Nephron progenitor cell (in vitro differentiated cells): ENCODE measurements at regions not wholly inside any gene's neighbourhood (a gene's known extent, or its start where the extent isn't known, plus 50 kb on each side); places are given as distances from the start of the nearest gene placed in this dataset.
"Not testable (repeated sequence)": the region's sequence is repeated elsewhere in the genome, so short reads cannot be mapped to it uniquely, and the experiment has no call there.

Source experiments
- DNase-seq: peaks from one replicate; pipeline ENCODE4 v3.0.0; 2021
- H3K27ac Mint-ChIP-seq: 2 replicates; pipeline ENCODE4 v1.8.0; 2021; ENCODE audit warnings: mild to moderate bottlenecking, moderate library complexity, mixed read lengths
- H3K27me3 Mint-ChIP-seq: 2 replicates; pipeline ENCODE4 v1.8.0; 2021; ENCODE audit warnings: mild to moderate bottlenecking, low read depth, mixed read lengths; ENCODE audit not compliant: poor library complexity
- H3K36me3 Mint-ChIP-seq: 2 replicates; pipeline ENCODE4 v1.8.0; 2021; ENCODE audit warnings: low read depth, mixed read lengths
- H3K4me1 Mint-ChIP-seq: 2 replicates; pipeline ENCODE4 v1.8.0; 2021; ENCODE audit warnings: mixed read lengths
- H3K4me3 Mint-ChIP-seq: 2 replicates; pipeline ENCODE4 v1.8.0; 2021; ENCODE audit warnings: mild to moderate bottlenecking, moderate library complexity, mixed read lengths
- H3K9me3 Mint-ChIP-seq: 2 replicates; pipeline ENCODE4 v1.8.0; 2021; ENCODE audit warnings: mild to moderate bottlenecking, moderate library complexity, mixed read lengths
- TF ChIP-seq, protein P1 (sequence below): fragments of 200-600 bp; sonication (generic); IDR thresholded peaks from 2 replicates; pipeline ENCODE4 v1.5.0; 2021; ENCODE audit warnings: antibody characterized with exemption

DNA sequence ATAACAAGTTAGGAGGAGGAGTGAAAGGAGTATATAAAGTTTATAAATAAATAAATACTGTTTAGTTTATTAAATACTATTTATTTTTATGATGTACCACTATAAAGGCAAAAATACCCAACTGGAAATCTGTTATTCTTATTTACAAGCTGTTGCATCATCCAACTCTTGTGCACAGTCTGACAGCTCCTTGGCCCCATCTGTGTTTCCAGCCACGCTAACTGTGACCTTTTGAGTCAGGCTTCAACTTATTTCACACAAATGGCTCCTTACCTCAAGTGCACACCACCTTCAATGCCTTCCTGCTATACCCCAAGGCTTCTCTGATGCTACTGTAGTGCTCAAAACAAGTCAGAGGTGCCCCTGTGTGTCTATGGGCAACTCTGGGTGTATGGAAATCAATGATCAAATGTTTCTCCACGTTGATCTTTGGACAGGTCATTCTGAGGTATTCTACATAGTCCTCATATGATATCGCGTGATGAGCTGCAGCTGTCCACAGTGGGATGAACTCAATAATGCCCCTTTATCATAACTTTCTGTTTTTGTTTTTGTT is 303.2 kb upstream of the GRAMD2B start:
- Mint-ChIP-seq H3K27ac (no peak overlapping the region), H3K9me3 (no peaks in the 10 kb centered on the region), H3K27me3 (no peaks in the 10 kb centered on the region), H3K4me1 (peaks cover 42% of the 10 kb centered on the region), H3K4me3 (no peak overlapping the region), H3K36me3 (no peaks in the 10 kb centered on the region)
- TF ChIP-seq, protein P1, sequence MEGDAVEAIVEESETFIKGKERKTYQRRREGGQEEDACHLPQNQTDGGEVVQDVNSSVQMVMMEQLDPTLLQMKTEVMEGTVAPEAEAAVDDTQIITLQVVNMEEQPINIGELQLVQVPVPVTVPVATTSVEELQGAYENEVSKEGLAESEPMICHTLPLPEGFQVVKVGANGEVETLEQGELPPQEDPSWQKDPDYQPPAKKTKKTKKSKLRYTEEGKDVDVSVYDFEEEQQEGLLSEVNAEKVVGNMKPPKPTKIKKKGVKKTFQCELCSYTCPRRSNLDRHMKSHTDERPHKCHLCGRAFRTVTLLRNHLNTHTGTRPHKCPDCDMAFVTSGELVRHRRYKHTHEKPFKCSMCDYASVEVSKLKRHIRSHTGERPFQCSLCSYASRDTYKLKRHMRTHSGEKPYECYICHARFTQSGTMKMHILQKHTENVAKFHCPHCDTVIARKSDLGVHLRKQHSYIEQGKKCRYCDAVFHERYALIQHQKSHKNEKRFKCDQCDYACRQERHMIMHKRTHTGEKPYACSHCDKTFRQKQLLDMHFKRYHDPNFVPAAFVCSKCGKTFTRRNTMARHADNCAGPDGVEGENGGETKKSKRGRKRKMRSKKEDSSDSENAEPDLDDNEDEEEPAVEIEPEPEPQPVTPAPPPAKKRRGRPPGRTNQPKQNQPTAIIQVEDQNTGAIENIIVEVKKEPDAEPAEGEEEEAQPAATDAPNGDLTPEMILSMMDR: no peak
- no peak for DNase-seq

DNA sequence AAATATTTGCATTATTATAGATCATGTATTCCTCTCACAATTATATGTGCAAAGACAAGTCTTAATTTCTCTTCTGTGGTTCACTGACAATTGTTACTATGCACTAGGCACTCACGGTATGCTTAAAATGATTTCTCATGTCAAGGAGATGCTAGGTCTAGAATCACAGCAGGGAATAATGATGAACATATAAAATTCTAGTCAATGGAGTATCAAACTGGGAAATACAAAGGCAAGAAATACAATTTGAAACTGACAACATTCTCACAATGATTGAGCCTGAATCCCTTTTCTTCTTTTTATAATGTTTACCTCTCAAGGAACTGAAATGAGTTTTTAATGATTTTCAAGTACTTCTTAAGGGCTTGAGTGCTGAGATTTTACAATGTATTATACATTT is 302.3 kb upstream of the GRAMD2B start:
- H3K4me1 Mint-ChIP-seq: peaks cover 52% of the 10 kb centered on the region
- no peak for DNase-seq
- TF ChIP-seq, protein P1: no peak
- H3K27ac Mint-ChIP-seq: no peak overlapping the region
- no peaks in the 10 kb centered on the region for H3K27me3 Mint-ChIP-seq
- no peaks in the 10 kb centered on the region for H3K9me3 Mint-ChIP-seq
- H3K36me3 Mint-ChIP-seq: no peaks in the 10 kb centered on the region
- no peak overlapping the region for H3K4me3 Mint-ChIP-seq

DNA sequence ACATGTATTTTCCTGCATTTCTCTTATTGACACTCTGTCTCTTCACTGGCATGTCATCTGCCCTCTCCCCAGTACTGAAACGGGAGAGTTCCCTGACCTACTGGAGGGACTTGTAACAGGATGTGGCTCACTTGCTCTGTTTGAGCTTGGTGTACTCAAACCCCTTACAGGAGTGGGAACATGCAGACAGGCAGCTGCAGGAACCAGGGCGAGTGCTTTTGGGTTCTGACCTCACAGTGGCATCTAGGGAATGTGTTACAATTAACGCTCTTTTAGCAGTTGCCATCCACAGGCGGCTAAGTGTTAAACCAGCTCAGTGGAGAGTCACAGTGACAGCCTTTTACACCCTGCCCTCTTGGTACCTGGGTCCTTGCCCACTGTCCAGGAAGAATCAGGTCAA is 300.3 kb upstream of the GRAMD2B start:
- TF ChIP-seq, protein P1: no peak
- Mint-ChIP-seq H3K36me3 (peaks cover 4% of the 10 kb centered on the region), H3K9me3 (no peaks in the 10 kb centered on the region), H3K27ac (peak overlapping the region; percentile 68), H3K4me3 (no peak overlapping the region), H3K27me3 (no peaks in the 10 kb centered on the region), H3K4me1 (peaks cover 66% of the 10 kb centered on the region)
- DNase-seq: no peak

DNA sequence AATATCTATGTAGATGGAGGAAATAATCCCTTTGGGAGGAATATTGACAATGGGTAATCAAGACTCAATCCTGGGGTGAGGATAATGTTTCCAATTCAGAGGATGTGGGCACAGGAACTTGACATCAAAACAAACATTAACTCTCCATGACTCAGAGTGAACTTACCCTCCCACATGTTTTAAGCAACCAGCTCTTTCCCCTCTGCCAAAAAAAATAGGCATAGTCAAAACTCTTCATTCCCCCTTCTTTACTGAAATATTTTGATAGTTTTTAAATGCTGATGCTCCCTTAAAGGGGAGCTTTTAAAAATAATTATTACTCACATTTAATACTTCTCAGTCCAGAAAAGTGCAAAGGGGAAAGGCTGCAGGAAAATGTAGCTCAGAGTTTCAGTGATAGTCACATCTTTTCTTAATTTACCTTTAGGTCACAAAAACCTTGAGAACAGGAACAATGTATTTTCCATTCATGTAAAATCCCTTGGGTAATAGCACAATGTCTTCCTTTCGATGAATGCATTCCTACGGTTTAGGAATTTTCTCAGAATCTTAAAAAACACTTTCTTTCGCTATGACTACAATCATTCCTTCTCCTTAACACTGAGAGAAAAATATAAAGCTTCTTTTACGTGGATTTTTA is 298.4 kb upstream of the GRAMD2B start:
- Mint-ChIP-seq H3K4me3 (peak overlapping the region; percentile 16), H3K27ac (peak overlapping the region; percentile 49)

DNA sequence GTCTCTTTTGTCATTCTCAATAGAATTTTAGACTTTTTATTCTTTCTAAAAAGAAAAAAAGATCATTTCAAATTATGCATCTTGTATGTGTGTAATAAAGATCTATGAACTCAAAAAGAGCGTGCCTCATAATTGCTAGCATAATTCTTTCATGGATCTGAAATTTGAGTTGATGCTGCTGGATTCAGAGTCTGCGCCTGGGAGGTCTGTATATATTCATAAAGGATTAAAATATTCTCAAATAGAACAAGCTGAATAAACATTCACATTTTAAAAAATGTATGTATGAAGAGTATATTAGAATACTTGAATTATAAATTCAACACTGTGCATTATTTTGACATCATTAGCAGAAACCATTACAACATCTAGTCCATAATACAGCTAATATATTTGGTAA is 297.8 kb upstream of the GRAMD2B start:
- TF ChIP-seq, protein P1: no peak
- H3K4me3 Mint-ChIP-seq: no peak overlapping the region
- no peaks in the 10 kb centered on the region for H3K27me3 Mint-ChIP-seq
- DNase-seq: no peak
- peaks cover 75% of the 10 kb centered on the region for H3K4me1 Mint-ChIP-seq
- H3K9me3 Mint-ChIP-seq: no peaks in the 10 kb centered on the region
- H3K27ac Mint-ChIP-seq: peak overlapping the region; percentile 49
- H3K36me3 Mint-ChIP-seq: peaks cover 20% of the 10 kb centered on the region

More for the DNA sequence above, 298.4 kb upstream of the GRAMD2B start:
- Mint-ChIP-seq H3K36me3 (peaks cover 18% of the 10 kb centered on the region), H3K9me3 (no peaks in the 10 kb centered on the region), H3K4me1 (peaks cover 79% of the 10 kb centered on the region), H3K27me3 (no peaks in the 10 kb centered on the region)
- TF ChIP-seq, protein P1: no peak
- no peak for DNase-seq

DNA sequence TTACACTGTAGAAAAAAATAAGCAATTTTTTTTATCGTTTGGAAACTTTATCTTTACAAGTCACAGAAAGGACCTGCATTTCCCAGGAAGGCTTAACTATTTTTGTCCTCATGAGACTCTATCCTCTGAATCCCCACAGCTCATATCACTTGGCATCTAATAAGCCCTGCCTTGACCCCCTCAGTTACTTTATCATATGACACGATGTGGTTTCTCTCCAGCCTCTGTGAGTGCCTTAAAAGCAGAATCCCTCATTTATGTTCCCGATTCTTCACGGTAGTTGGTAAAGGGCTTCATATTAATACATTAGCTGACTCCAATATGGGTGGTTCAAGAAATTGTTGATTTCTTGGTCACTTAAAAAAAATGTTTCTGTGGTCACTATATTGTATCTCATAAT is 296.6 kb upstream of the GRAMD2B start:
- H3K27me3 Mint-ChIP-seq: no peaks in the 10 kb centered on the region
- H3K4me3 Mint-ChIP-seq: no peak overlapping the region
- no peak for DNase-seq
- peaks cover 6% of the 10 kb centered on the region for H3K9me3 Mint-ChIP-seq
- TF ChIP-seq, protein P1: no peak
- H3K4me1 Mint-ChIP-seq: peaks cover 75% of the 10 kb centered on the region
- peak overlapping the region; percentile 38 for H3K27ac Mint-ChIP-seq
- peaks cover 20% of the 10 kb centered on the region for H3K36me3 Mint-ChIP-seq

DNA sequence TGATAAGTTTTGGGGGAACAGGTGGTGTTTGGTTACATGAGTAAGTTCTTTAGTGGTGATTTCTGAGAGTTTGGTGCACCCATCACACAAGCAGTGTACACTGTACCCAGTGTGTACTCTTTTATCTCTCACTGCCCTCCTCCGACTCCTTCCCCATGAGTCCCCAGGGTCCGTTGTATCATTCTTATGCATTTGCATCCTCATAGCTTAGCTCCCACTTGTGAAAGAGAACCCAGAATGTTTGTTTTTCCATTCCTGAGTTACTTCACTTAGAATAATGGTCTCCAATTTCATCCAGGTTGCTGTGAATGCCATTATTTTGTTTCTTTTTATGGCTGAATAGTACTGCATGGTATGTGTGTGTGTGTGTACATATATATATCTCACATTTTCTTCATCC is 295.8 kb upstream of the GRAMD2B start:
- H3K36me3 Mint-ChIP-seq: peaks cover 20% of the 10 kb centered on the region
- peaks cover 10% of the 10 kb centered on the region for H3K9me3 Mint-ChIP-seq
- H3K27me3 Mint-ChIP-seq, DNase-seq, H3K4me3 Mint-ChIP-seq, H3K27ac Mint-ChIP-seq: not testable (repeated sequence)
- peaks cover 69% of the 10 kb centered on the region for H3K4me1 Mint-ChIP-seq
